Right lobe of liver (tissue), 6 donors: ENCODE measurements at regions not wholly inside any gene's neighbourhood (a gene's known extent, or its start where the extent isn't known, plus 50 kb on each side); places are given as distances from the start of the nearest gene placed in this dataset.
A peak's percentile ranks its signal among the peaks of the same experiment; 100 is the strongest.

Experiments used
- ATAC-seq, 4 donors: fragments of 200-7000 bp; cut with Tn5 transposase; one replicate each; pipeline ENCODE4 v1.9.1; 2020; ENCODE audit warnings: mild to moderate bottlenecking in 4 of 4, moderate library complexity in 4 of 4
- DNase-seq, 3 donors: peaks; one replicate each; pipeline ENCODE4 v3.0.0-alpha.2; 2020
- H3K27ac ChIP-seq, 3 donors: fragments of 200-600 bp; one replicate each; pipeline ENCODE4 v1.8.0; 2022
- H3K27me3 ChIP-seq, 2 donors: fragments of 200-600 bp; one replicate each; pipeline ENCODE4 v1.8.0; 2022
- H3K36me3 ChIP-seq, 4 donors: fragments of 200-600 bp; sonication (generic) in 1 of 4; one replicate each; pipeline versions ENCODE4 v1.5.1 to v1.8.0; 2017 to 2022; ENCODE audit warnings: control low read depth in 1 of 4
- H3K4me1 ChIP-seq, 4 donors: fragments of 200-600 bp; sonication (generic) in 1 of 4; one replicate each; pipeline versions ENCODE4 v1.5.1 to v1.8.0; 2017 to 2022; ENCODE audit warnings: control low read depth in 1 of 4
- H3K4me3 ChIP-seq, 3 donors: fragments of 200-600 bp; one replicate each; pipeline ENCODE4 v1.8.0; 2022
- H3K9me3 ChIP-seq, 4 donors: fragments of 200-600 bp; sonication (generic) in 1 of 4; one replicate each; pipeline versions ENCODE4 v1.5.1 to v1.8.0; 2017 to 2022; ENCODE audit warnings: control low read depth in 1 of 4
- CTCF ChIP-seq, 4 donors: fragments of 200-600 bp in 3 of 4; fragments of 450-650 bp in 1 of 4; IDR thresholded peaks; one replicate each; pipeline versions ENCODE4 v1.5.1 to v1.8.0; 2016 to 2022; ENCODE audit warnings: antibody characterized with exemption in 4 of 4, mild to moderate bottlenecking in 2 of 4
- POLR2A ChIP-seq: fragments of 450-650 bp; IDR thresholded peaks from one replicate; pipeline ENCODE4 v1.6.1; 2017; ENCODE audit warnings: antibody characterized with exemption, mild to moderate bottlenecking
- WGBS: methylation state at CpG from one replicate; pipeline ENCODE4 v1.1.6; 2018; ENCODE audit warnings: low coverage, low lambda C conversion rate; ENCODE audit not compliant: insufficient coverage; ENCODE audit errors: missing lambda C conversion rate; 5-methylcytosine and 5-hydroxymethylcytosine counted together
- intact Hi-C, 2 donors: fragments of 100-400 bp; cut with DNase I; formaldehyde crosslinking; loops; one replicate each; pipeline versions ENCODE4 v1.11.2 to v1.14.1; 2022
- donor health status: DM: no; HTN: yes; CAD: no.
- donor health status: DM: no; HTN: no; CAD: no.
- donor health status: DM: no; HTN: no; CAD: no.
- donor health status: DM: no; HTN: yes; CAD: no.
- donor health status: DM: no; HTN: yes; CAD: no.

DNA sequence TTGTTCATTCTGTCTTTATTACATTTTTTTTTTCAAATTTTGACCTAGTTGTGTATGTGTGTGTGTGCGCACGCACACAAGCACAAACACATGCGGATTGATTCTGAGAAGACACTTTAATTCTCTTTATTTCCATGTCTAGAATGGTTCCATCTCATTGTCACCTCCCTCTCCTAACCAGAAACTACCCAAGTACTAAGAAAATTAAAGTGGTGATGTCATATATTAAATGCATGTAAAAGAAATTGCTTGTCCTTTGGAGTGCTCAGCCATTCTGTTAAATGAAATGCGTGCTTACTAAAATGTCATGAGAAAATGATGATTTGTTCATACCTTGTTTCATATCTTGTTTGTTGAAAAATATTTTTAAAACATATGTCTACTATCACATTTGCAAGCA lies 1297.0 kb upstream of the TENM3 start:
- WGBS: 81% methylated on average over 4 of the region's 4 CpGs
- DNase-seq: no peak
- TF ChIP-seq CTCF (IDR thresholded peaks at IDR 0.05) (no peak), POLR2A (no peak)
- no peak for ATAC-seq
- H3K4me3 ChIP-seq: no peak overlapping the region
- no peak overlapping the region for H3K27ac ChIP-seq
- H3K36me3 ChIP-seq: no peaks in the 10 kb centered on the region
- H3K27me3 ChIP-seq: no peaks in the 10 kb centered on the region
- no peaks in the 10 kb centered on the region for H3K9me3 ChIP-seq
- H3K4me1 ChIP-seq: no peaks in the 10 kb centered on the region
- intact Hi-C loops: no loop called here

DNA sequence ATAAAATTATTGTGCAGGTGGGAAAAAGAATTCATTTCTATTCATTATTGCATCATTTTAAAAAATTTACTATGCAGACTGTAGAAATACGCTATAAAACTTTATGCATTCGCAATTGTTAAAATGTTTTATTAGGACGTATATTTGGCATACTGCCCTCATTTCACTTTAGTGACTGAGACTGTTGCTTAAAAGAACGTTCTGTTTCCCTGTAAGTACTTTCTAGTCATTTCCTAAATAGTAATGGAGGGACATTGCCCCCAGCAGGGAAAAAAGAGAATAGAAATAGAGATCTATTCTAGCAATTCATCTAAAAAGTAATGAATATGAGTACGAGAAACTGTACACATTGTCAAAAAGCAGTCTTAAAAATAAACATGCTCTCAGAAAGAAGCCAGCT lies 1295.8 kb upstream of the TENM3 start:
- 26% methylated on average over 5 of the region's 5 CpGs for WGBS

DNA sequence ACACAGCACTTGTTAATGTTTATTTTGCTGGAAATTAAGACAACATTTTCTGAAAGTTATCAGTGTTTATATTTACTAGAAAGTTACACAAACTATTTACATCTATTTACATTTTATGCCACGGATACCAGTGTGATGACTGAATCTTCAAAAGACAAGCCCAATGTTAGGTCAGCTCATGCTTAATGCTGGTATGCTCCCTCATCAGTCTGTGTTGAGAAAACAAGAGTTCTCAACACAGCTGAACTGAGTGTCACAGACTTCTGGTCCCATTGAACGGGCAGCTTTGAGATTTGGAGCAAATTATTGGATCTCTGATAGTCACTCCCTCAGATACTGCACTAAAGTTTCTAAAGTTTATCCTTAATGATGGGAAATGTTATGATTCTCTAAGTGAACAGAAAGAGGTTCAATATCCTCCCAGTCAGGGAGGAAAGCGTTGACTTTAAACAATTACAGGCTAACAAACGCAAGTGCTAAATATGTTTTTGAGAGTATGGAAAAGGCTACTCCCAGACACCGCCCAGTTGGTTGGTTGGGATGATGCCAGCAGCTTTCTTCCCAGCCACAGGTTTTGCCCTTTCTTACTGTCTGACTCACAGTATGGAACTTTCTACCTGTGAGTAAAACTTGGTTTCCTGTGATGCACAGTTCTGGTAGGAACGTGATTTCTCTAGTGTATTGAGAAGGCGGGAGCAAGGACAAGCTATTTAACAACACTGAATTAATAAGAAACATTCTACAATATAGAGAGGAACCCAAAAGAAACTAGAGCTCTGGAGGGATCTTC lies 1293.6 kb upstream of the TENM3 start:
- no peak overlapping the region for H3K27ac ChIP-seq
- H3K4me3 ChIP-seq: no peak overlapping the region
- ATAC-seq: peak in 1 of 4 donors; percentile 47
- TF ChIP-seq CTCF (IDR thresholded peaks at IDR 0.05): no peak
- no peak for TF ChIP-seq POLR2A
- H3K27me3 ChIP-seq: no peaks in the 10 kb centered on the region
- no peak for DNase-seq
- no peaks in the 10 kb centered on the region for H3K4me1 ChIP-seq
- H3K36me3 ChIP-seq: no peaks in the 10 kb centered on the region
- intact Hi-C loops: no loop called here
- no peaks in the 10 kb centered on the region for H3K9me3 ChIP-seq
- 61% methylated on average over 7 of the region's 7 CpGs for WGBS

More for the DNA sequence above, 1295.8 kb upstream of the TENM3 start:
- ATAC-seq (peak in 1 of 4 donors; percentile 69), DNase-seq (no peak)
- intact Hi-C loops: no loop called here
- Histone ChIP-seq H3K4me3 (no peak overlapping the region), H3K27ac (no peak overlapping the region), H3K27me3 (no peaks in the 10 kb centered on the region), H3K4me1 (no peaks in the 10 kb centered on the region), H3K36me3 (no peaks in the 10 kb centered on the region), H3K9me3 (no peaks in the 10 kb centered on the region)
- TF ChIP-seq POLR2A: no peak
- TF ChIP-seq CTCF (IDR thresholded peaks at IDR 0.05): peak in 2 of 4 donors; percentile 15 to 34

- no peak overlapping the region for H3K27ac ChIP-seq
- H3K4me1 ChIP-seq: no peaks in the 10 kb centered on the region
- H3K27me3 ChIP-seq: no peaks in the 10 kb centered on the region
- no peaks in the 10 kb centered on the region for H3K36me3 ChIP-seq
- H3K9me3 ChIP-seq: no peaks in the 10 kb centered on the region
- 33% methylated on average over 1 of the region's 1 CpG for WGBS
- intact Hi-C loops: no loop called here
- DNase-seq (no peak), ATAC-seq (peak in 2 of 4 donors; percentile 80 to 92)
- no peak overlapping the region for H3K4me3 ChIP-seq
- TF ChIP-seq CTCF (IDR thresholded peaks at IDR 0.05): no peak
- no peak for TF ChIP-seq POLR2A
Observed at GRCh38 chr4:180950377-180950776, 1292.8 kb upstream of the TENM3 start.
